SK-N-SH (cell line): ENCODE measurements at regions not wholly inside any gene's neighbourhood (a gene's known extent, or its start where the extent isn't known, plus 50 kb on each side); places are given as distances from the start of the nearest gene placed in this dataset.

Experiments used
- CTCF ChIA-PET: fragments of 300-600, 350-600 bp; formaldehyde crosslinking; extraction: SDS; loops from one replicate; lab custom pipeline; 2021; lab: Yijun Ruan, JAX
- POLR2A ChIA-PET: fragments of 350-600 bp; sonication (Branson Sonifier 250); formaldehyde crosslinking; extraction: SDS; loops from one replicate; lab custom pipeline; 2020; ENCODE audit warnings: antibody characterized with exemption, inconsistent platforms; lab: Yijun Ruan, JAX
- DNase-seq: peaks from one replicate; pipeline ENCODE4 v3.0.0; 2012
- H2AFZ ChIP-seq: fragments of 200-600 bp; sonication (generic); 2 replicates; pipeline ENCODE4 v1.8.1; 2016; ENCODE audit warnings: antibody characterized with exemption, mild to moderate bottlenecking, low read depth
- H3F3A ChIP-seq: fragments of 200-600 bp; sonication (generic); replicated peaks from 2 replicates; pipeline ENCODE3; 2016; ENCODE audit warnings: antibody characterized with exemption, mild to moderate bottlenecking; ENCODE audit not compliant: insufficient read depth
- H3K27ac ChIP-seq, 2 experiments: fragments of 200-500 bp in 1 of 2; fragments of 200-600 bp in 1 of 2; sonication (Bioruptor generic) in 1 of 2; sonication (generic), shearing (Covaris generic) in 1 of 2; 2 replicates each; pipeline versions ENCODE4 v1.5.1 to v1.6.1; 2014 to 2016; ENCODE audit warnings: low read depth in 2 of 2, inconsistent platforms in 1 of 2, low read length in 1 of 2, mild to moderate bottlenecking in 1 of 2, mixed read lengths in 1 of 2
- H3K27me3 ChIP-seq: fragments of 200-600 bp; sonication (generic), shearing (Covaris generic); 2 replicates; pipeline ENCODE4 v1.6.1; 2016; ENCODE audit warnings: mixed run types; ENCODE audit not compliant: insufficient read depth
- H3K36me3 ChIP-seq, 2 experiments: fragments of 200-500 bp in 1 of 2; fragments of 200-600 bp in 1 of 2; sonication (Bioruptor generic) in 1 of 2; sonication (generic) in 1 of 2; replicated peaks in 1 of 2; 2 replicates each; pipeline versions ENCODE3 to v1.5.1; 2014 to 2016; ENCODE audit warnings: low read length in 1 of 2, mild to moderate bottlenecking in 1 of 2; ENCODE audit not compliant: insufficient read depth in 2 of 2, control insufficient read depth in 1 of 2
- H3K4me1 ChIP-seq, 2 experiments: fragments of 200-500 bp in 1 of 2; fragments of 200-600 bp in 1 of 2; sonication (Bioruptor generic) in 1 of 2; sonication (generic), shearing (Covaris generic) in 1 of 2; 2 replicates each; pipeline versions ENCODE4 v1.5.1 to v1.6.1; 2014 to 2016; ENCODE audit warnings: low read depth in 1 of 2, low read length in 1 of 2, mixed run types in 1 of 2; ENCODE audit not compliant: insufficient read depth in 2 of 2, control insufficient read depth in 1 of 2
- H3K4me2 ChIP-seq: fragments of 200-600 bp; sonication (generic), shearing (Covaris generic); 2 replicates; pipeline ENCODE4 v1.6.1; 2017; ENCODE audit warnings: mixed run types
- H3K4me3 ChIP-seq, 2 experiments: fragments of 200-500 bp in 1 of 2; fragments of 200-600 bp in 1 of 2; sonication (Bioruptor generic) in 1 of 2; sonication (generic), shearing (Covaris generic) in 1 of 2; 2 replicates each; pipeline versions ENCODE4 v1.5.1 to v1.8.1; 2014 to 2016; ENCODE audit warnings: low read depth in 2 of 2, inconsistent platforms in 1 of 2, low read length in 1 of 2, mild to moderate bottlenecking in 1 of 2, mixed read lengths in 1 of 2, moderate library complexity in 1 of 2
- H3K79me2 ChIP-seq: fragments of 200-600 bp; sonication (generic); 2 replicates; pipeline ENCODE4 v1.8.1; 2017; ENCODE audit warnings: mild to moderate bottlenecking; ENCODE audit not compliant: insufficient read depth
- H3K9ac ChIP-seq: fragments of 200-600 bp; sonication (generic); 2 replicates; pipeline ENCODE4 v1.6.1; 2017; ENCODE audit warnings: mixed run types
- H3K9me2 ChIP-seq: fragments of 200-600 bp; sonication (generic); 2 replicates; pipeline ENCODE4 v1.6.1; 2017; ENCODE audit warnings: mixed run types
- H3K9me3 ChIP-seq: fragments of 200-600 bp; sonication (generic); 2 replicates; pipeline ENCODE4 v1.6.1; 2017; ENCODE audit warnings: mixed run types, mild to moderate bottlenecking, moderate library complexity
- H4K20me1 ChIP-seq: fragments of 200-600 bp; sonication (generic); 2 replicates; pipeline ENCODE4 v1.6.1; 2017; ENCODE audit warnings: mild to moderate bottlenecking, mixed run types; ENCODE audit not compliant: insufficient read depth
- CTCF ChIP-seq: fragments of 200-600 bp; sonication (generic); IDR thresholded peaks from 2 replicates; pipeline ENCODE4 v1.6.1; 2017; ENCODE audit warnings: antibody characterized with exemption, mild to moderate bottlenecking, moderate library complexity
- ELF1 ChIP-seq: IDR thresholded peaks from 2 replicates; pipeline ENCODE4 v1.4.0; 2012
- EP300 ChIP-seq, 2 experiments: IDR thresholded peaks; 2 replicates each; pipeline versions ENCODE4 v1.4.0 to v1.6.1; 2012; ENCODE audit warnings: borderline replicate concordance in 1 of 2, low read depth in 1 of 2, low read length in 1 of 2
- EZH2phosphoT487 ChIP-seq: fragments of 200-600 bp; sonication (generic); IDR thresholded peaks from 2 replicates; pipeline ENCODE4 v1.6.1; 2017; ENCODE audit warnings: low read depth, mixed run types, mild to moderate bottlenecking, antibody characterized with exemption, moderate library complexity, borderline replicate concordance
- FOSL2 ChIP-seq: IDR thresholded peaks from 2 replicates; pipeline ENCODE4 v1.4.0; 2012; ENCODE audit warnings: low read depth, mild to moderate bottlenecking, moderate library complexity, borderline replicate concordance
- FOXJ3 ChIP-seq: sonication (generic); formaldehyde crosslinking; IDR thresholded peaks from 2 replicates; pipeline ENCODE4 v1.5.1; 2020; ENCODE audit warnings: mild to moderate bottlenecking, missing genetic modification reagents
- GATA2 ChIP-seq: sonication (generic); formaldehyde crosslinking; IDR thresholded peaks from 2 replicates; pipeline ENCODE4 v1.5.0; 2020; ENCODE audit warnings: mild to moderate bottlenecking, missing genetic modification reagents
- JUND ChIP-seq: IDR thresholded peaks from 2 replicates; pipeline ENCODE4 v1.4.0; 2012
- MAX ChIP-seq: IDR thresholded peaks from 2 replicates; pipeline ENCODE4 v1.4.0; 2012; ENCODE audit warnings: low read depth
- NFIC ChIP-seq: IDR thresholded peaks from 2 replicates; pipeline ENCODE4 v1.4.0; 2012; ENCODE audit warnings: borderline replicate concordance
- NRF1 ChIP-seq: IDR thresholded peaks from 2 replicates; pipeline ENCODE4 v1.6.1; 2012; ENCODE audit warnings: low read depth, mild to moderate bottlenecking, low read length
- POLR2AphosphoS5 ChIP-seq: IDR thresholded peaks from 2 replicates; pipeline ENCODE4 v1.6.1; 2012; ENCODE audit warnings: low read depth, low read length
- RCOR1 ChIP-seq: fragments of 150-350 bp; IDR thresholded peaks from 2 replicates; pipeline ENCODE4 v1.6.1; 2017; ENCODE audit warnings: antibody characterized with exemption, low read length
- RFX5 ChIP-seq: IDR thresholded peaks from 2 replicates; pipeline ENCODE4 v1.6.1; 2012; ENCODE audit warnings: mild to moderate bottlenecking, improper control_type of control experiment, low read length
- RXRA ChIP-seq: IDR thresholded peaks from 2 replicates; pipeline ENCODE4 v1.4.0; 2012; ENCODE audit warnings: low read depth, mild to moderate bottlenecking, borderline replicate concordance
- SMC3 ChIP-seq: IDR thresholded peaks from 2 replicates; pipeline ENCODE4 v1.6.1; 2012; ENCODE audit warnings: low read depth, low read length, improper control_type of control experiment
- TAF1 ChIP-seq: IDR thresholded peaks from 2 replicates; pipeline ENCODE4 v1.6.1; 2012; ENCODE audit warnings: low read depth, mild to moderate bottlenecking, low read length, moderate library complexity, borderline replicate concordance
- WGBS: methylation state at CpG from one replicate; pipeline ENCODE4 v1.1.6; 2017; ENCODE audit warnings: low lambda C conversion rate; 5-methylcytosine and 5-hydroxymethylcytosine counted together

GRCh38 chrX:43505769-43506168 lies 150.3 kb upstream of the MAOA start:
- H3K9me2 ChIP-seq, result no peaks in the 10 kb centered on the region
- POLR2A ChIA-PET, result no interaction called here
- H4K20me1 ChIP-seq, result no peaks in the 10 kb centered on the region
- H3F3A ChIP-seq, result no peaks in the 10 kb centered on the region
- no peaks in the 10 kb centered on the region for H3K9me3 ChIP-seq
- no peak overlapping the region for H2AFZ ChIP-seq
- H3K36me3 ChIP-seq, result no peaks in the 10 kb centered on the region
- no peak for DNase-seq
- no peaks in the 10 kb centered on the region for H3K79me2 ChIP-seq
- H3K4me1 ChIP-seq, result no peaks in the 10 kb centered on the region; a peak in 1 of 4 replicates
- no peak overlapping the region for H3K27ac ChIP-seq
- H3K9ac ChIP-seq, result no peak overlapping the region
- WGBS, result 8% methylated on average over 3 of the region's 3 CpGs
- CTCF ChIA-PET, result no interaction called here
- TF ChIP-seq EZH2phosphoT487, result no peak
- no peak for TF ChIP-seq ELF1
- TF ChIP-seq CTCF, result no peak
- TF ChIP-seq GATA2 (CRISPR knock-in tag), result no peak
- no peak for TF ChIP-seq JUND
- no peak for TF ChIP-seq NRF1
- no peak for TF ChIP-seq MAX
- no peak for TF ChIP-seq TAF1
- TF ChIP-seq, all 33 proteins: peak for 0
- no peak overlapping the region for H3K4me3 ChIP-seq
- no peak overlapping the region for H3K4me2 ChIP-seq
- no peaks in the 10 kb centered on the region for H3K27me3 ChIP-seq

- H3K27me3 ChIP-seq, result no peaks in the 10 kb centered on the region
- H3K27ac ChIP-seq, result no peak overlapping the region
- no peaks in the 10 kb centered on the region for H3K4me1 ChIP-seq
- no peak overlapping the region for H3K9ac ChIP-seq
- H3K4me3 ChIP-seq, result no peak overlapping the region
- H3K4me2 ChIP-seq, result no peak overlapping the region
- no peaks in the 10 kb centered on the region for H3K79me2 ChIP-seq
- POLR2A ChIA-PET, result no interaction called here
- no peak for TF ChIP-seq EP300 (IDR thresholded peaks at IDR 0.05; ENCODE audit: borderline replicate concordance in 1 of 2, low read depth in 1 of 2, low read length in 1 of 2)
- no peak for TF ChIP-seq SMC3
- no peak for TF ChIP-seq JUND
- no peak for TF ChIP-seq RXRA
- TF ChIP-seq RFX5, result no peak
- TF ChIP-seq POLR2AphosphoS5, result no peak
- TF ChIP-seq EZH2phosphoT487, result no peak
- no peak for TF ChIP-seq TAF1
- no peak for TF ChIP-seq FOSL2
- TF ChIP-seq NFIC, result no peak
- no peak for TF ChIP-seq FOXJ3 (CRISPR knock-in tag)
- no peak for TF ChIP-seq RCOR1
- no peaks in the 10 kb centered on the region for H3K36me3 ChIP-seq
- no peak for DNase-seq
- no peaks in the 10 kb centered on the region for H3K9me3 ChIP-seq
- H2AFZ ChIP-seq, result no peak overlapping the region
- no peaks in the 10 kb centered on the region for H3K9me2 ChIP-seq
- H3F3A ChIP-seq, result no peaks in the 10 kb centered on the region
- CTCF ChIA-PET, result no interaction called here
- no peaks in the 10 kb centered on the region for H4K20me1 ChIP-seq
These were observed 147.4 kb upstream of the MAOA start for GRCh38 chrX:43508694-43509093.
